K562 (cell line): ENCODE measurements at regions not wholly inside any gene's neighbourhood (a gene's known extent, or its start where the extent isn't known, plus 50 kb on each side); places are given as distances from the start of the nearest gene placed in this dataset.

Source experiments
- C11orf30 ChIP-seq: fragments of 450-650 bp; IDR thresholded peaks from 2 replicates; pipeline ENCODE4 v1.6.1; 2016; ENCODE audit warnings: low read depth, mild to moderate bottlenecking
- CREBBP ChIP-seq: IDR thresholded peaks from one replicate; pipeline ENCODE4 v1.6.1; 2012; ENCODE audit warnings: low read depth, mild to moderate bottlenecking, control low read depth, inconsistent platforms, low read length
- CTCF ChIP-seq, 3 experiments: IDR thresholded peaks in 2 of 3; conservative IDR thresholded peaks in 1 of 3; 2 replicates each; pipeline ENCODE4 v1.5.1; 2011 to 2012; ENCODE audit warnings: low read length in 3 of 3, mild to moderate bottlenecking in 3 of 3, control low read depth in 2 of 3, improper control_type of control experiment in 1 of 3, inconsistent platforms in 1 of 3, low read depth in 1 of 3, mixed read lengths in 1 of 3, moderate library complexity in 1 of 3; ENCODE audit not compliant: insufficient read depth in 2 of 3
- EZH2 ChIP-seq: IDR thresholded peaks from 2 replicates; pipeline ENCODE4 v1.6.1; 2012; ENCODE audit warnings: low read depth, mild to moderate bottlenecking, inconsistent platforms, low read length, borderline replicate concordance
- FOS ChIP-seq: IDR thresholded peaks from 3 replicates; pipeline ENCODE4 v1.6.1; 2011; ENCODE audit not compliant: insufficient read length; ENCODE audit errors: extremely low read depth
- SREBF1 ChIP-seq: fragments of 150-350 bp; IDR thresholded peaks from 2 replicates; pipeline ENCODE4 v1.6.1; 2014; ENCODE audit warnings: antibody characterized with exemption, low read depth, low read length, borderline replicate concordance
- ZNF695 ChIP-seq: fragments of 450-650 bp; formaldehyde crosslinking; IDR thresholded peaks from 2 replicates; pipeline ENCODE4 v1.4.0; 2020; ENCODE audit warnings: mild to moderate bottlenecking, moderate library complexity

GRCh38 chr1:197845886-197846285, 56.5 kb upstream of the C1orf53 start:
- TF ChIP-seq EZH2 (no peak), FOS (no peak), CTCF (IDR thresholded peaks at IDR 0.05 in 2 of 3, conservative IDR thresholded peaks at IDR 0.05 in 1 of 3; ENCODE audit: insufficient read depth in 2 of 3, low read depth in 1 of 3, low read length in 3 of 3) (no peak), CREBBP (no peak), SREBF1 (no peak), C11orf30 (no peak), ZNF695 (CRISPR knock-in tag) (no peak)
